ENCODE measurements at regions not wholly inside any gene's neighbourhood (a gene's known extent, or its start where the extent isn't known, plus 50 kb on each side); places are given as distances from the start of the nearest gene placed in this dataset.

DNA sequence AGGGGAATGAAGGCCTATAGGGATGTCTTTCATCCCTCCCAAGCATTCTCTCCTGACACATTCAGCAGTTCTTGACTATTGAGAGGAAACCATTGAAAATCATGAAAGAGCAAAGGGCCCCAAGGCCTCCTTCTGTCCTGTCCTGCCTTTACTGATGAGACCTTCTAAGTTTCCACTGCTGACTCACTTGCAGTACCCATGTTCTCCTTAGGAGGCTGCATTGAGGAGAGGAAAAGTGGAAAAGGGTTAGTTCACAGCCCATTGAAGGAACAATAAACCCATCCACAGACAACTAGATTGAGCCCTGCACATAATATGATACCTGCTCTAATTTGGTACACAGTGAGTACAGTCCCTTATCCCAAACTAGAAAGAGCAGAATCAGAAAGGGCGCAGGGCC lies 115.1 kb upstream of the PNPLA4 start:
- TF ChIP-seq CTCF (IDR thresholded peaks at IDR 0.05) (no peak; the same call in 1 of the 2 replicates), POLR2AphosphoS5 (IDR thresholded peaks at IDR 0.05; ENCODE audit: low read depth, low read length) (no peak), TCF7L2 (IDR thresholded peaks at IDR 0.05; ENCODE audit: low read depth, low read length) (no peak)
- TF ChIP-seq, protein P1, sequence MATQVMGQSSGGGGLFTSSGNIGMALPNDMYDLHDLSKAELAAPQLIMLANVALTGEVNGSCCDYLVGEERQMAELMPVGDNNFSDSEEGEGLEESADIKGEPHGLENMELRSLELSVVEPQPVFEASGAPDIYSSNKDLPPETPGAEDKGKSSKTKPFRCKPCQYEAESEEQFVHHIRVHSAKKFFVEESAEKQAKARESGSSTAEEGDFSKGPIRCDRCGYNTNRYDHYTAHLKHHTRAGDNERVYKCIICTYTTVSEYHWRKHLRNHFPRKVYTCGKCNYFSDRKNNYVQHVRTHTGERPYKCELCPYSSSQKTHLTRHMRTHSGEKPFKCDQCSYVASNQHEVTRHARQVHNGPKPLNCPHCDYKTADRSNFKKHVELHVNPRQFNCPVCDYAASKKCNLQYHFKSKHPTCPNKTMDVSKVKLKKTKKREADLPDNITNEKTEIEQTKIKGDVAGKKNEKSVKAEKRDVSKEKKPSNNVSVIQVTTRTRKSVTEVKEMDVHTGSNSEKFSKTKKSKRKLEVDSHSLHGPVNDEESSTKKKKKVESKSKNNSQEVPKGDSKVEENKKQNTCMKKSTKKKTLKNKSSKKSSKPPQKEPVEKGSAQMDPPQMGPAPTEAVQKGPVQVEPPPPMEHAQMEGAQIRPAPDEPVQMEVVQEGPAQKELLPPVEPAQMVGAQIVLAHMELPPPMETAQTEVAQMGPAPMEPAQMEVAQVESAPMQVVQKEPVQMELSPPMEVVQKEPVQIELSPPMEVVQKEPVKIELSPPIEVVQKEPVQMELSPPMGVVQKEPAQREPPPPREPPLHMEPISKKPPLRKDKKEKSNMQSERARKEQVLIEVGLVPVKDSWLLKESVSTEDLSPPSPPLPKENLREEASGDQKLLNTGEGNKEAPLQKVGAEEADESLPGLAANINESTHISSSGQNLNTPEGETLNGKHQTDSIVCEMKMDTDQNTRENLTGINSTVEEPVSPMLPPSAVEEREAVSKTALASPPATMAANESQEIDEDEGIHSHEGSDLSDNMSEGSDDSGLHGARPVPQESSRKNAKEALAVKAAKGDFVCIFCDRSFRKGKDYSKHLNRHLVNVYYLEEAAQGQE (IDR thresholded peaks at IDR 0.05; ENCODE audit: insufficient read depth in 1 of 2, low read depth in 2 of 2, low read length in 1 of 2), result no peak
